HL-60 (cell line): ENCODE measurements at regions not wholly inside any gene's neighbourhood (a gene's known extent, or its start where the extent isn't known, plus 50 kb on each side); places are given as distances from the start of the nearest gene placed in this dataset.
A peak's percentile ranks its signal among the peaks of the same experiment; 100 is the strongest.

Experiments
- GABPA ChIP-seq: IDR thresholded peaks from 2 replicates; pipeline ENCODE4 v1.6.1; 2012; ENCODE audit warnings: low read depth
- POLR2AphosphoS5 ChIP-seq: IDR thresholded peaks from 2 replicates; pipeline ENCODE4 v1.6.1; 2012; ENCODE audit warnings: low read depth
- SPI1 ChIP-seq: IDR thresholded peaks from 2 replicates; pipeline ENCODE4 v1.6.1; 2012; ENCODE audit warnings: low read depth, mild to moderate bottlenecking, borderline replicate concordance
- TF ChIP-seq, protein P1 (sequence below): IDR thresholded peaks from one replicate; pipeline ENCODE4 v1.5.1; 2011; ENCODE audit warnings: low read length, control low read depth, inconsistent platforms; ENCODE audit not compliant: insufficient read depth

DNA sequence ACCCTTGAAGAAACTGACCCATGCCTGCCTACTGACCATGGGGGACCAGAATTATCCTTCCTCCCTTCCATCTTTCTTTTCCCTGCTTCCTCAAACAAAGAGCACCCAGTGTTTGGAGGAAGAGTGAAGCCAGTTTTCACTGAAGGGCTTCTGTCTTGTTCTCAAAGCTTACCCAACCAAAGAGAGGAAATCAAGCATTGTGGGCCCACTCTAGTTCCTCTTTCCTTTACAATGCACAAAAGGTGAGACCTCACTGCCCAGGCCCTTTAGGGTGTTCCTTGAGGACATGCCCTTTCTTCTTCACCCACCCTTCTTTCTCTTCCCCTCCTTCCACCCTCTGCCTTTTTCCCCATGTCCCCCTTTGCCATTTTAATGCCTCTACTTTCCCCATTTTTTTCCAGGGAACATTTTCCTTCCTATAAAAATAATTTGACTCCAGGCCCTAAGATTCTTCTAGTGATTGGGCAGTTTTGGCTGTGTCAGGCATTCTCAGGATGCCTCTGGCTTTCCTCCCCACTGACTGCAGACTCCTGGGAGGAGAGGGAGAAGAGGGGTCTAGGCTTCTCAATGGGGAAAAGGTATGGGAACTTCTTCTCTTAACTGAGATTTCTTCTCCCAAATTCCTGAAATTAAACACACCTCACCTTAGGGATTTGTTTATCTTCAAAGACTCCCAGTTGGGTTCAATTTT lies 126.6 kb upstream of the RMDN2 start:
- TF ChIP-seq, protein P1, sequence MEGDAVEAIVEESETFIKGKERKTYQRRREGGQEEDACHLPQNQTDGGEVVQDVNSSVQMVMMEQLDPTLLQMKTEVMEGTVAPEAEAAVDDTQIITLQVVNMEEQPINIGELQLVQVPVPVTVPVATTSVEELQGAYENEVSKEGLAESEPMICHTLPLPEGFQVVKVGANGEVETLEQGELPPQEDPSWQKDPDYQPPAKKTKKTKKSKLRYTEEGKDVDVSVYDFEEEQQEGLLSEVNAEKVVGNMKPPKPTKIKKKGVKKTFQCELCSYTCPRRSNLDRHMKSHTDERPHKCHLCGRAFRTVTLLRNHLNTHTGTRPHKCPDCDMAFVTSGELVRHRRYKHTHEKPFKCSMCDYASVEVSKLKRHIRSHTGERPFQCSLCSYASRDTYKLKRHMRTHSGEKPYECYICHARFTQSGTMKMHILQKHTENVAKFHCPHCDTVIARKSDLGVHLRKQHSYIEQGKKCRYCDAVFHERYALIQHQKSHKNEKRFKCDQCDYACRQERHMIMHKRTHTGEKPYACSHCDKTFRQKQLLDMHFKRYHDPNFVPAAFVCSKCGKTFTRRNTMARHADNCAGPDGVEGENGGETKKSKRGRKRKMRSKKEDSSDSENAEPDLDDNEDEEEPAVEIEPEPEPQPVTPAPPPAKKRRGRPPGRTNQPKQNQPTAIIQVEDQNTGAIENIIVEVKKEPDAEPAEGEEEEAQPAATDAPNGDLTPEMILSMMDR, result no peak
- TF ChIP-seq POLR2AphosphoS5, result no peak
- TF ChIP-seq GABPA, result no peak
- peak; percentile 86 for TF ChIP-seq SPI1
